ENCODE measurements at regions not wholly inside any gene's neighbourhood (a gene's known extent, or its start where the extent isn't known, plus 50 kb on each side); places are given as distances from the start of the nearest gene placed in this dataset.
"Not testable (repeated sequence)": the region's sequence is repeated elsewhere in the genome, so short reads cannot be mapped to it uniquely, and the experiment has no call there.

DNA sequence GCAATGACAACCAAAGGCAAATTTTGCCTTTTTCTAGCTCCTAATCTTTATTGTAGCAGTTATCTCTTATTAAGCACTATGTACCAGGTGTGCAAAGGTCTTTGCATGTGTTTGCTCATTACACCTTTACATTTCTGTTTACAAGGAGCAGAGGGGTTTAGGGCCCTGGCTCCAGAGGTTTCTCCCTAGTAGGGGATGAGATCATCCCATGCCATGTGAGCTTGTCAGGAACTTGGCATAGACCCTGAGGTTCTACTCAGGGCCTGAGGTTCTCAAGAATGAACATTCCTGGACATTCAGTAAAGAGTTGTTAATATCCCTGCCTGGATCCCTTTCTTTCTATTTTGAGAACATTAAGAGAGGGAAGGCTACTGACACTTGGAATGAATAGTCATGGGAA lies 292.0 kb downstream of the RPAP3 start:
- no peak for DNase-seq (ENCODE audit: low read depth in 4 of 4, low spot score in 3 of 4)

DNA sequence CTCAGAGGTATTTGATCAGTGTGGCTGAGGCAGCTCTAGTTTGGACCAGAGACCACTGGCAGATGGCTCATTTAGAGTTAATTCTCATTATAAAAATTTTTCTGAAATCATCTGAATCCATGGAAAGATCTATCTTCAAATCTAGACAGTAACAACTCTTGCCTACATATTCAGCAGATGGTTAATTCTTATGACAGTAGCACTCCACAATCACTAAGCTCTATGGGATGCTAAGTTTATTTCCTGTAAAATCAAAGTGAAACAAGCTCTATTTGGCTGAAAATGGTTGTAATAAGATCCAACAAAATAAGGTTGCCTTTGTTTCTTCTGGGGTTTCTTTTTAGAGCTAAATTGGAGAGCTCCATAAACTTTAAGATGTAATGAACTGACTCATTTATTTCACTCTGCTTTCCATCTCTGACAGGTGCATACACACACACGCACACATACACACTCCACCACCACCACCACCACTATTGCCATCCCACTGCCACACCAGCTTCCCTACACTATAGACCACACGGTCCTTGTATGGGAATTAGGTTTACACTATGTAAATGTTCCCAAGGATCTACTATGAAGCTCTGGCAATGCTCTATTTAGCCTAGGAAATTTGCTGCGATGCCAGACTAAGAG lies 293.1 kb downstream of the RPAP3 start:
- DNase-seq (ENCODE audit: low read depth in 4 of 4, low spot score in 3 of 4), result no peak

GRCh38 chr12:47411966-47412365 lies 293.9 kb downstream of the RPAP3 start:
- no peak for DNase-seq (ENCODE audit: low read depth in 4 of 4, low spot score in 3 of 4)

DNA sequence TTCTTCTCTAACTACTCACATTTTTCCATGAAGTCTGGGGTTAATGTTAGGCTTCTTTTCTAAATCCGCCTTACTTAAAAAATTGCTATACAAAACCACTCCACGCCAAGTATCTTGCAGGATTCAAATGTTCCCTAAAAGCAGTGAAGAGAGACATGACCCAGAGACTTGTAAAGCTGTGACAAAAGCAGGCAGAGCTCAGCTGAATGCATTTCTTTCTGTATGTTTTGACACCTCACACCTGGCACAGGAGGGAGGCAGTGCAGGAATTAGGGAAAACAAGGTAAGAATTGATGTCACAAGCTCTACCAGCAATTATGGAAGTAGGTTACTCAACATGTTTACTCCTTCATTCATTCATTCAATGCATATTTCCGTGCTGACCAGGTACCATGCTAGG lies 295.0 kb downstream of the RPAP3 start:
- no peak for DNase-seq (ENCODE audit: low read depth in 4 of 4, low spot score in 3 of 4)

DNA sequence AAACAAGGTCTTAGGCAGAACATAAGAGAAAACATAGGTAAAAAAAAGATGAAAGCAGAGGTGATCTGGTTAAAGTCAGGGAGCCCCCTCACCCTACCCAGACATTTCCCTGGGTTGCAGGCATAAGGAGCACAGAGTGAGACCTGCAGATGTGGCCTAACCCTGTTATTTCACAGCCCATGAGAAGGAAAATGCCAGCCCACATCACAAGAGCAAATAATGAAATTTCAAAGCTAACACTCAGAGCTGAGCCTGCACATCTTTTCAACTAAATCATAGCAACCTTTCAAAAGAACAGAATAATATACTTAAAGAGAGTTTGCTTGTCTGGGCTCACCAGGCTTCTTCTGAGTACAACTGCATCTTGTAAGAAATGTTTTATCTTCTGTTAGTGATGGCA lies 295.4 kb downstream of the RPAP3 start:
- DNase-seq (ENCODE audit: low read depth in 4 of 4, low spot score in 3 of 4), result no peak

DNA sequence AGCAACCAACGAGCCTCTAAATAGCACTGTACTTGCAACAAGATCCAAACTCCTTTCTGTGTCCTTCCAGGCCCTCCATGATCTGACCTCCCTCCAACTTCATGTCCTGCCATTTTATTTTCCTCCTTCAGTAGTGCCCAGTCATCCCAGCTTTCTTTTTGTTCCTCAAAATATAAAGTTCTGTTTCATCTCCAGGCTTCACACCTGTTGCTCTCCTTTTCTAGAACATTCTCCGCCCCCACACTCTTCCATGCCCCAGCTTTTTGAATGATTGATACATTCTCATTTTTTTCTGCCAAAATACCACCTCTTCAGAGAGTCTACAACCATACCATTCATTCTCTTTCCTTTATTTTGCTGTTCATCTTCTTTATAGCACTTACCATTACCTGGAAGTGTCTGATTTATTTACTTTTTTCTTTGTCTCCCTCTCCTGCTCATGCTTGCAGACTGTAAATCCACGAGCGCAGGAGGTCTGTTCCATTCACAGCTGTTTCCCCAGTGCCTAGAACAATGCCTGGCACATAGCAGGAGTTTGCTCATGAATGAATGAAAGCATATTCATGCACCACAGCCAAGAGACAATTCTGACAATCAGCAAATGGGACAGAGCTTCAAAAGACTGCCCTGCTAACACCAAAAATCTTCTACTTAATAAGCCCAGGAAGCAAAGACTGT lies 296.4 kb downstream of the RPAP3 start:
- DNase-seq (ENCODE audit: low read depth in 4 of 4, low spot score in 3 of 4), result no peak

DNA sequence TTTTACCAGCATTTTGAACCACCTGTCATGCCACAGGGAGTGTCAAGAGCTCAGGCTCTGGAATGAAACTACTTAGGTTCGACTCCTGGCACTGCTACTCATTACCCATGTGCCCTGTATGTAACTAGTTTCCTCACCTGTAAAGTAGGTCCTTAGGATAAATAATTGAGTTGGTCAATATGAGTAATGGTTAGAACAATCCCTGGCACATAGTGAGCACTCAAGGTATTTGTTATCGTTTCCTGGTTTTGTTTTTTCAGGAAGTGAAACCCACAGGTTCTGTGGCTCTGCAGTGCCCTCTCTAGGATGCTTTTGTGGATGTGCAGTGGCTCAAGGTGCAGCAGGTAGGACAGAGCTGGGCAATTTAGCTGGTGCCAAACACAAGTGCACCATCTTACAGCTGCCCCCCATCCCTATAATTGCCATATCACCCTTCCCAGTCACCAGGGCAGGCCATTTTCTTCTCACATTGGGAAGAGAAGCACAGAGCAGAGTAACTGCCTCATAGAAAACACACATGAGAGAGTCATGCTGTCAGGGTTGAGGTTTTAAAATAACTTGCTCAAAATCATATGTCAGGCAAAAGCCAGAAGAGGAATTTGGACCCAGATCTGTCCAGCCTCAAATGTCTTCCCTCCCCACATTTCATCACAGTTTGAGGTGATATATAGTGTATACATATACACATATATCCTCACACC lies 297.5 kb downstream of the RPAP3 start:
- DNase-seq (ENCODE audit: low read depth in 4 of 4, low spot score in 3 of 4), result no peak

GRCh38 chr12:47407463-47408129 lies 298.2 kb downstream of the RPAP3 start:
- DNase-seq (ENCODE audit: low read depth in 4 of 4, low spot score in 3 of 4), result no peak

GRCh38 chr12:47403681-47404080 lies 302.1 kb downstream of the RPAP3 start:
- DNase-seq (ENCODE audit: low read depth in 4 of 4, low spot score in 3 of 4), result no peak

DNA sequence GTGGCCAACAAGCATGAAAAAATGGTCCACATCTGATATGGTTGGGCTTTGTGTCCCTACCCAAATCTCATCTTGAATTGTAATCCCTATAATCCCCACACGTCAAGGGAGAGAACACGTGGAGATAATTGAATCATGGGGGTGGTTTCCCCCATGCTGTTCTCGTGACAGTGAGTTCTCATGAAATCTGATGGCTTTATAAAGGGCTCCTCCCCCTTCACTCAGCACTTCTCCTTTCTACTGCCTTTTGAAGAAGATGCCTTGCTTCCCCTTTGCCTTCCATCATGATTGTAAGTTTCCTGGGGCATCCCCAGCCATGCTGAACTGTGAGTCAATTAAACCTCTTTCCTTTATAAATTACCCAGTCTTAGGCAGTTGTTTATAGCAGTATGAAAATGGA lies 304.6 kb downstream of the RPAP3 start:
- DNase-seq (ENCODE audit: low read depth in 4 of 4, low spot score in 3 of 4), result not testable (repeated sequence)

DNA sequence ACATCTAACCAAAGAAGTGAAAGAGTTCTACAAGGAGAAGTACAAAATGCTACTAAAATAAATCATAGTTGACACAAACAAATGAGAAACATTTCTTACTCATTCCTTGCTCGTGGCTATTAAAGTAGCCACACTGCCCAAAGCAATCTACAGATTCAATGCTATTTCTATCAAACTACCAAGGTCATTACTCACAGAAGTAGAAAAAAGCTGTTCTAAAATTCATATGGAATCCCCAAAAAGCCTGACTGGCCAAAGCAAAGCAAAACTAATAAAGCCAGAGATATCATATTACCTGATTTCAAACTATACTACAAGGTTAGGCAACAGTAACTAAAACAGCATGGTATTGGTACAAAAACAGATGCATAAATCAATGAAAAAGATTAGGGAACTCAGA lies 305.6 kb downstream of the RPAP3 start:
- no peak for DNase-seq (ENCODE audit: low read depth in 4 of 4, low spot score in 3 of 4)

DNA sequence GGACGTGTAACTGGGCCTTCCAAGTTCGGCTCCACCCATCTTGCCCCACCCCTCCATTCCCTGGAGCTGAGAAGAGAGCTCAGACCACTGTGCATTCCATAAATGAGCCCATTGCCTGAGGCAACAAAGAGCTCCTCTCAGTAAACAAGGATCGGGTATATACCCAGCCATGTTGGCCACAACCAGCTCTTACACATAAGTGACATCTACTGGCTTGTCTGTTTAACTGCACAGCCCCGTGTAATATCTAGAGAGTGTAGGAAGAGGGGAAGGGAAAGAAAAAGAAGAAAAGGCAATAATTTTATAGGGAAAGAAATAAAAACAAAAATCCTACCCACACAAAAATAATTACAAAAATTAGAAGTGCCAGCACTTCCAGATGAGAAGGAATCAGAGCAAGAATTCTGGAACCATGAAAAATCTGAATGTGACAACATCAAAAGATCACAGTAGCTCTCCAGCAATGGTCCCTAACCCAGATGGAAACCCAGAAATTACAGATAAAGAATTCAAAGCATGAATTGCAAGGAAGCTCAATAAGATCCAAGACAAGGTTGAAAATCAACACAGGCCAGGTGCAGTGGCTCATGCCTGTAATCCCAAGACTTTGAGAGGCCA lies 308.1 kb downstream of the RPAP3 start:
- no peak for DNase-seq (ENCODE audit: low read depth in 4 of 4, low spot score in 3 of 4)

DNA sequence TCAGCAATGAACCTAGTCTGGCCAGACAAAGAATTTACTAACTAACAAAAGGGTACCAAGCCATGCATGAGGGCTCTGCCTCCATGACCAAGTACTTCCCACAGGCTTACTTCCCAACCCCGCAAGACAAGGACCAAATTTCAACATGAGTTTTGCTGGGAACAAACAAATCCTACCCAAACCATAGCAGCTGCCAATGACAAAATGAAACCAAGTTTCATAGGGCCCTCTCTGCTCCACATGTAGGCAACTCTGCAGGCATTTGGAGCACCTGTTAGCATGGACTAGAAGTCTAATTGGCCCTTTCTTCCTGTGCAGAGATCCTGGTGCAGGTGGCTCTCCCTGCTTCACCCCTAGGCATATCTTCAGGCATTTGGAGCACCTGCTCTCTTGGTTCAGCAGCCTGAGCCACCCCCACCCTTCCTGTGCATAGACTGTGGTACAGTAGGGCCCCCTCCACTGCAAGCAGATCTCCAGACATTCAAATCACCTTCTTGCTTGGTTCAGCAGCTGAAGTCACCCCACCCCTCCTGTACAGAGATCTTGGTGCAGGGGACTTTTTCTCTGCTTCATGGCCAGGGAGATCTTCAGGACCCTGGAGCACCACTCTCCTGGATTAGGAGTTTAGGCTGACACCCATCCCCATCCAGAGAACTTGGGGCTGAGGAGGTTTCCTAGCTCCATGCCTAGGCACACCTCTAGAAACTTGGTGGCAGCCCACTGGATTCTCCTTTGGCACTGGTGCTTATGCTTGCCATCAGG lies 308.7 kb downstream of the RPAP3 start:
- DNase-seq (ENCODE audit: low read depth in 4 of 4, low spot score in 3 of 4), result no peak

DNA sequence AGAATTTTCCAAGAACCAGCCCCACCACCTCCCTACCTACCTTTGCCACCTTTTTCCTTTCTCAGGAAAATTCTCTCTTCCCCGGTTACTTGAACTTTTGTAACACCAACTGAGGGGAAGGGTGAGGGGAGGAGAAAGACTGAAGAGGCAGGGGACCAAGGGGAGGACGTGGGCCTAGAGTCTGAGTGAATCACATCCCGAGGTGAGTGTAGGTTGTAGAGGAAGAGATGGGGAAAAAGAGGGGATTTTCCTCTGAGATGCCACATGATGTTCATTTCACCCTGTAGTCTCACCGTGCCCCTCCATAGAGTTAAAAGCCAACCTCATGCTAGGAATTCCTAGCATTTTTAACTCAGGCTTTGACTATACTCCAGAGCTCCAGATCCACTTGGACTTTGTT lies 311.8 kb downstream of the RPAP3 start:
- DNase-seq (ENCODE audit: low read depth in 4 of 4, low spot score in 3 of 4), result no peak

DNA sequence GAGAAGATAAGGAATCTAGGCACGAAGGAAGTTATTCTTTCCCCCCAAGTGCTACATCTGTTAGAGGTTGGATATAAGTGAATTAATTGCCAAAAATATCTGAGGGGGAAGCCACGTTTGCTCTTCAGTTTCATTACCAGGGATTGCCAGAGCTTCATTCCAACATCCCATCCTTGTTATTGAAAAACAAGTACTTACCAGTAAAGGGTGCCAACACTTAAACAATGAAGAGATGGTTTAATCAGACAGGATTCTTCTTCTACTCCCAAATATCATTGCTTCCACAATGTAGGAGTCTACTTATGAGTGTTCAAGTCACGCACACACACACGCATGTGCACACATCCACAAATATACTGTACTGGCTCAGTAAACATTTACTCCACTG lies 312.4 kb downstream of the RPAP3 start:
- no peak for DNase-seq (ENCODE audit: low read depth in 4 of 4, low spot score in 3 of 4)

DNA sequence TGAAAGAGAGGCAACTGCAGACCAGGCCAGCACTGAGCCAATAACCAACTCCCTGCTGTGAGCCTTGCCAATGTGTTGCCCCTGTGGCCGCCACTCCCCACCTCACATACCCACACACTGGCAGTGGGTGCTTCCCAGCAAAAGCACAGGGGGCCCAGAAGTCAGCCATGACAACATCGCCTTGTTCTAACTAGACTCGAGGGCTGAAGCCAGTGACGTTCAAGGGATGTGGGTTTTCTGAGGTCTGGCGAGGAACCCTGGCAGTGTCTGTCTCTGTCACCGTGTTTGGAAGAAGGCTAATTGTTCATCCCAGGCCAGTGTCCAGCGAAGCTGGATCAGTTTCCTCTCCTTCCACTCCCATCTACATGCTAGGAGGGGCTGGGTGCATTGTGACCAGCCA lies 311.8 kb upstream of the AMIGO2 start:
- DNase-seq (ENCODE audit: low read depth in 4 of 4, low spot score in 3 of 4), result no peak

DNA sequence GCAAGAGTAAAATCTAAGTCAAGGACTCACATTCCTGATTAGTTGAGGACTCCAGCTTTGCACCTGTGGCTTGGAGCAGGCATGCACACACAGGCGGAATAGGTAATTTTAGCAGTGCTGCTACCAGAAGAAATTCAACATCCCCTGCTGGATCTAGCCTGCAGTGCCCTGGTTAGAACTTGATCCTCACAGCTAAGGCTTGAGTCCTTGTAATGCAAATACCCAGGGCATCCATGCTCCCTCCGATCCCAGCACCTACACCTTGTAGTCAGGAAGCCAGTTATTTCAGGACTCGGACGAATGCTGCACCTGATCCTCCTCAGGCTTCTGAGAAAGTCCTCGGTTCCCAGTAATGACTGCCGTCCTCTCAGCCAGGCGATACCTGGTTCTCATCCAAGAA lies 309.0 kb upstream of the AMIGO2 start:
- no peak for DNase-seq (ENCODE audit: low read depth in 4 of 4, low spot score in 3 of 4)

- DNase-seq (ENCODE audit: low read depth in 4 of 4, low spot score in 3 of 4), result no peak
Observed at GRCh38 chr12:47387994-47388393, 308.2 kb upstream of the AMIGO2 start.

GRCh38 chr12:47385653-47386052 lies 305.9 kb upstream of the AMIGO2 start:
- no peak for DNase-seq (ENCODE audit: low read depth in 4 of 4, low spot score in 3 of 4)

DNA sequence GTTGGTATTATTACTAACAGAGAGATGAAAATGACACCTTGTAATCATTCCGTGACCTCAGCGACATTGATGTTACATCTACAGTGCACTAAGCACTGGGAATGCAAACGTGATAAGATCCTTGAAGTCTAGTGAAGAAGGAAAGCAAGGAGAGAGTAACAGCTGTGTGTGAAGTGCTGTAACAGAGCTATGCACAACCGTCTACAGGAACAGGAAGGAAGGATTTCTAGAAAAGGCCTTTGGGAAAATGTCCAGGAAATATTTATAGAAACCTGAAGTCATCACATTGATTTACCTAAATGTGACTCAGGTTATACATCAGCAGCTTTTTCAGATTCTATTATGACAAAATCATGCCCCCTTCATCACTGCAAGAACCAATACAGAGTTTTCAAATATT lies 304.2 kb upstream of the AMIGO2 start:
- DNase-seq (ENCODE audit: low read depth in 4 of 4, low spot score in 3 of 4), result no peak
